ENCODE measurements at regions not wholly inside any gene's neighbourhood (a gene's known extent, or its start where the extent isn't known, plus 50 kb on each side); places are given as distances from the start of the nearest gene placed in this dataset.
"Not testable (repeated sequence)": the region's sequence is repeated elsewhere in the genome, so short reads cannot be mapped to it uniquely, and the experiment has no call there.

DNA sequence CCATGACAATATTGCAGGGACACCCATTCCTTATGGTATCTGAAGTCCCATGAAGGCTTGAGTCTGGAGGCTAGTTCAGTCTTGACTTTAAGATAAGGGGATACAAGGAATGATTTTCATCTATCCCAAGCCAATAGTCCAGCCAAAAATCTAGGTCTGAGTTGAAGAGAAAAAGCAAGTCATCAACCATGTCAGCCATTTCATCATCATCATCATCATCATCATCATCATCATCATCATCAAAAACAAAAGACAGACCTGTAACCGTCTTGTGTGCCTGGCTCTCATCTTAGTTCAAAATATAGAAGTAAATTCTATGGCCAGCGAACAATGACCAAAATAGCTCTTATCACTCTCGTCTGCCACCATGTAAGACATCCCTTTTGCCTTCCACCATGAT lies 59.5 kb upstream of the FAM90A26 start:
- not testable (repeated sequence) for DNase-seq (ENCODE audit: low read depth)

DNA sequence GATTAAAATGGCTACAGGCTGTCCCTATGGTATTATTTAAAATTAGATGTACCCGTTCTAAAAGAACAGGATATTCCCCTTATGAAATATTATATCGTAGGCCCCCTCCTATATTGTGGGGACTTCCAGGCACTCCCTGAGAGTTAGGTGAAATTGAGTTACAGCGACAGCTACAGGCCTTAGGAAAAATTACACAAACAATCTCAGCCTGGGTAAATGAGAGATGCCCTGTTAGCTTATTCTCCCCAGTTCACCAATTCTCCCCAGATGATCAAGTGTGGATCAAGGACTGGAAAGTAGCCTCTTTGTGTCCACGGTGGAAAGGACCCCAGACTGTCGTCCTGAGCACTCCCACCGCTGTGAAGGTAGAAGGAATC lies 67.1 kb upstream of the FAM90A26 start:
- DNase-seq (ENCODE audit: low read depth): not testable (repeated sequence)

DNA sequence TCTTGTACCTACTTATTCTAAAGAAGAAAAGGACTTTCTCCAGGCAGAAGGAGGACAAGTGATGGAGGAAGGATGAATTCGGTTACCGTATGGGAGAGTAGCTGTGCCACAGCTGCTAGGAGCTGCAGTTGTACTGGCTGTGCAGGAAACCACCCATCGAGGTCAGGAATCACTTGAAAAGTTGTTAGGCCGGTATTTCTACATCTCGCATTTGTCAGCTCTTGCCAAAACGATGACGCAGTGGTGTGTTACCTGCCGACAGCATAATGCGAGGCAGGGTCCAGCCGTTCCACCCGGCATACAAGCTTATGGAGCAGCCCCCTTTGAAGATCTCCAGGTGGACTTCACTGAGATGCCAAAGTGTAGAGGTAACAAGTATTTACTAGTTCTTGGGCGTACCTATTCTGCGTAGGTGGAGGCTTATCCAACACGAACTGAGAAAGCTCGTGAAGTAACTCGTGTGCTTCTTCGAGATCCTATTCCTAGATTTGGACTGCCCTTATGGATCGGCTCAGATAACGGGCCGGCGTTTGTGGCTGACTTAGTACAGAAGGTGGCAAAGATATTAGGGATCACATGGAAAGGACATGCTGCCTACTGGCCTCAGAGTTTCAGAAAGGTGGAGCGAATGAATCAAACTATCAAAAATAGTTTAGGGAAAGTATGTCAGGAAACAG lies 67.6 kb upstream of the FAM90A26 start:
- not testable (repeated sequence) for DNase-seq (ENCODE audit: low read depth)

DNA sequence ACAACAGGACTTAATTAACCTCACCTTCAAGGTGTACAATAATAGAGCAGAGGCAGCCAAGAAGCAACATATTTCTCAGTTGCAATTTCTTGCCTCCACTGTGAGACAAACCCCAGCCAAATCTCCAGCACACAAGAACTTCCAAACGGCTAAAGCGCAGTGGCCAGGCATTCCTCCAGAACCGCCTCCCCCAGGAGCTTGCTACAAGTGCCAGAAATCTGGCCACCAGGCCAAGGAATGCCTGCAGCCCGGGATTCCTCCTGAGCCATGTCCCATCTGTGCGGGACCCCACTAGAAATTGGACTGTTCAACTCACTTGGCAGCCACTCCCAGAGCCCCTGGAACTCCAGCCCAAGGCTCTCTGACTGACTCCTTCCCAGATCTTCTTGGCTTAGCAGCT lies 73.9 kb upstream of the FAM90A26 start:
- not testable (repeated sequence) for DNase-seq (ENCODE audit: low read depth)

DNA sequence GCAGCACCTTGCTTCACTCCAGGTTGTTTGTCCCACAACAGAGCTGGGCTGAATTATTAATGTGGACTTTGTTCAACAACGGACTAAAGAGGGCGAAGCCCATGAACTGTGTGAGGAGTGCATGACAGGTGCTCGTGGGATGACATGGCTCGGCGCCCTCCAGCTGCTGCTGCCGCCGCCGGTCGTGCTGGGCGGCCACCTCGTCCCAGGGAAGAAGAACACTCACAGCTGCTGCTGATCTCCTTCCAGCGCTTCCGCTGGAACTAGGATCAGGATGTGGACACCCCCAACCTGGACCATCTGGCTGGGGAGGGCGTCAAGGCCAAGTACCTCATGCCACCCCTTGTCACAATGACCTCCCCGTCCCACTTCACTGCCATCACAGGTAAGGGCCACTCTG lies 91.4 kb upstream of the FAM90A26 start:
- DNase-seq (ENCODE audit: low read depth): not testable (repeated sequence)

DNA sequence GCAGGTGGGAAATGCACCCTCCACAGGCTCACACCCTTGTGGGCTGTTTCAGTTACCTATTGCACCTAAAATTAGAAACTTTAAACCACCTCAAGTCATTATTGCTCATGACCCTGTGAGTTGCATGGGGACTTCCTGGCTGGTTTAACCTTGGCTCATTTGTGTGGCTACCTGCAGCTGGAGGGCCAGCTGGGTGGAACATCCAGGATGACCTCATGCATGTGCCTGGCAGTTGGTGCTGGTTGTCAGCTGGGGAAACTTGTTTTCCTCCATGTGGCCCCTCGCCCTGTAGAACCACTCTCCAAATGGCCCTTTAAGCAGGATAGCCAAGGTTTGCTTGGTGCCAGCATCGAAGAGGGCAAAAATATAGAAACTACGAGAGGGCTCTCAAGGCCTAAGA lies 93.2 kb upstream of the FAM90A26 start:
- not testable (repeated sequence) for DNase-seq (ENCODE audit: low read depth)

DNA sequence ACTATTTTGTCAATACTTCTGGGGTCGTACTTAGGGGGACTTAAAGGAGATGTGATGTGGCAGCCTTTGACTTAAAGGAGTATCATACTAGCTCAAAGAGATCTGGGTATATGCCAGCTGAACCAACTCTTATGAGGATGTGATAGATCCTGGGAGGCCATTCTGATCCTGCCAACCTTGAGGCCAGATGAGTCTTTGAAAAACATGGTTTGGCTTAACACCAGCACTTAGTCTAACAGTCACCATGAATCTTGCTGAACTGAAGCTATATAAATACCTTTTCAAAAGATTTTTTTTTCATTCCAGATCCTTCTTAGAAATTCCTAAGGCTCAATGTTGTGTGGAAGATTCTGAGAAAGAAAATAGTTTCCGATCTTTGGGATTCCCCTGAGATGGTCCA lies 93.7 kb upstream of the FAM90A26 start:
- not testable (repeated sequence) for DNase-seq (ENCODE audit: low read depth)

DNA sequence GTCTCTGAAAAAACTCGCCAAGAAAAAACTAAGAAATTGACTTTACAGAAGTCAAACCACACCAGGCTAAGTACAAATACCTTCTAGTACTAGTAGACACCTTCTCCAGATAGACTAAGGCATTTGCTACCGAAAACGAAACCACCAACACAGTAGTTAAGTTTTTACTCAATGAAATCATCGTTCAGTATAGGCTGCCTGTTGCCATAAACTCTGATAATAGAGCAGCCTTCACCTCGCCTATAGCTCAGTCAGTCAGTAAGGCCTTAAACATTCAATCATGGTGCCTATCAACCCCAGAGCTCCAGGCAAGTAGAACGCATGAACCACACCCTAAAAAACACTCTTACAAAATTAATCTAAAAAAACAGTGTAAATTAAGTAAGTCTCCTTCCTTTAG lies 96.8 kb upstream of the FAM90A26 start:
- DNase-seq (ENCODE audit: low read depth): not testable (repeated sequence)

DNA sequence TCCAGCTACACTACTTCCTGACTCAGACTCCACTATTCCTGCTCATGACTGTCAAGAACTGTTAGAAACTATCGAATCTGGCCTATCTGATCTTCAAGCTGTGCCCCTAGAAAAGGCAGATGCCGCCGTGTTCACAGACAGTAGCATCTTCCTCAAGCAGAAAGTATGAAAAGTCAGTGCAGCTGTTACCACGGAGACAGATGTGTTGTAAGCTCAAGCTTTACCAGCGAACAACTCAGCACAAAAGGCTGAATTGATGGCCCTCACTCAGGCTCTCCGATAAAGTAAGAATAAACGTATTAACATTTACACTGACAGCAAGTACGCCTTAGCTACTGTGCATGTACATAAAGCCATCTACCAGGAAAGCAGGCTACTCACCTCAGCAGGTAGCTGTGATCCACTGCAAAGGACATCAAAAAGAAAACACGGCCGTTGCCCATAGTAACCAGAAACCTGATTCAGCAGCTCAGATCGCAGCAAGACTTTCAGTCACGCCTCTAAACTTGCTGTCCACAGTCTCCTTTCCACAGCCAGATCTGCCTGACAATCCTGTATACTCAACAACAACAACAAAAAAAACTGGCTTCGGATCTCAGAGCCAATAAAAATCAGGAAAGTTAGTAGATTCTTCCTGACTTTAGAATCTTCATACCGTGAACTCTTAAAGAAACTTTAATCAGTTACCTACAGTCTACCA lies 97.5 kb upstream of the FAM90A26 start:
- not testable (repeated sequence) for DNase-seq (ENCODE audit: low read depth)

DNA sequence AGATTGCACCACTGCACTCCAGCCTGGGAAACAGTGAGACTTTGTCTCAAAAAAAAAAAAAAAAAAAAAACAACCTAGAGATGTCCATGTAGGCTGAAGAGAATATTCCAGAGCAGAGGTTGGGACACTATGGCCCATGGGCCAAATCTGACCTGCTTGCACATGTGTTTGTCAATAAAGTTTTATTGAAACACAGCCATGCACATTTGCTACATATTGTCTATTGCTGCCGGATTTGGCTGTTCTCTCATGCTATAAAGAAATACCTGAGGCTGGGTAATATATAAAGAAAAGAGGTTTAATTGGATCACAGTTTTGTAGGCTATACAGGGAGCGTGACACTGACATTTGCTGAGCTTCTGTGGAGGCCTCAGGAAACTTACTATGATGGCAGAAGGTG lies 102.3 kb upstream of the FAM90A26 start:
- not testable (repeated sequence) for DNase-seq (ENCODE audit: low read depth)

DNA sequence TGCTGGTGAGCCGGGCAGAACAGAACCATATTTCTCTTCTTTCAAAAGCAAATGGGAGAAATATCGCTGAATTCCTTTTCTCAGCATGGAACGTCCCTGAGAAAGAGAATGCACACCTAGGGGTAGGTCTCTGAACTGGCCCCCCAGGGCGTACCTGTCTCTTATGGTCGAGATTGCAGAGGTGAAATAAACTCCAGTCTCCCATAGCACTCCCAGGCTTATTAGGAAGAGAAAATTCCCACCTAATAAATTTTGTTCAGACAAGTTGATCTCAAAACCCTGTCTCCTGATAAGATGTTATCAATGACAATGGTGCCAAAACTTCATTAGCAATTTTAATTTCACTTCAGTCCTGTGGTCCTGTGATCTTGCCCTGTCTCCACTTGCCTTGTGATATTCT lies 106.6 kb upstream of the FAM90A26 start:
- DNase-seq (ENCODE audit: low read depth): not testable (repeated sequence)

DNA sequence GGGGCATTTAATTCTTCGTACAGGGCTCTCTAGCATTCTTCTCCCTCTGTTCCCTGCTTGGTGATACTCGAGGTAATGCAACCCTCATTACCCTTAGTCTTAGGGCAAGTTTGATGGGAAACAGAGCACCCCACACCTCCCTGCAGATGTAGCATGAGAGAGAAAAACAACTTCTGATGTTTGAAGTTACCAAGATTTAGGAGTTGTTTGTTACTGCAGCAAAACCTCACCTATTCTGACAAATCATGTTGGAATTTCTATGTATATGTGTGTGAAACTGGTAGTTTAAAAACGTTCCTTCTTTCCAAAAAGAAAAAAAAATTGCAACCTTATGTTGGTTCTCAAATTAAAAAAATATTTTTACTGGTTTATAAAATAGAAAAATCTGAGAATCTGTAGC lies 145.3 kb upstream of the FAM90A26 start:
- not testable (repeated sequence) for DNase-seq (ENCODE audit: low read depth)

DNA sequence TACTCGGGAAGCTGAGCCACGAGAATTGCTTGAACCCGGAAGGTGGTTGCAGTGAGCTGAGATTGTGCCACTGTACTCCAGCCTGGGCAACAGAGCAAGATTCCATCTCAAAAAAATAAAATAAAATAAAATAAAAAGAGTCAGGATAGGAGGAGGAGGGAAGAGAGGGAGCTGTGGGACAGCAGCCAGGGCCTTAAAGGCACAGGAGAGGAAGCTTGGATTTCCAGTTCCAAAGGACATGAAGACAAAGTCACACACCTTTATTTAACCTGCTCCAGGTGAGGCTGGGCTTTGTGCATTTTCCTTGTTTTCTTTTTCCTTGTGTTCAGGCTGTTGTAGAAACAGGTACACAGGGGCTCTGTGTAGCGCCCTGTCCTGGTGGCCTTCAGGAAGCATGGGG lies 138.2 kb upstream of the HMX1 start:
- not testable (repeated sequence) for DNase-seq (ENCODE audit: low read depth)

DNA sequence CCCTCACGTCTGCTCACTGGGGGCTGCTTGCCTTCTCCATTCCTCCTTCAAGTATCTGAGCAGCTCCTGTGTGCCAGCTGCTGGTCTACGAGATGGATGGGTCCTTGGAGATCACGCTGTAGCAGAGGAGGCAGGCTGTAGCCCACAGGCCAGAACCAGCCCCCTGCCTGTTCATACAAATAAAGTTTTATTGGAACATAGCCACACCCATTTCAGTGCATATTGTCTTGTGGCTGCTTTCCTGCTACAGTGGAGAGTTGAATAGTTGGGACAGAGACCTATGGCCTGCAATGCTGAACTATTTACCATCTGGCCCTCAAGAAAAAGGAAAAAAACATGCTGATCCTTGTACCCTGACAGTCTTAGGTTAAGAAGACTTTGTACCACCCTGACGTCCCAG lies 136.8 kb upstream of the HMX1 start:
- DNase-seq (ENCODE audit: low read depth): not testable (repeated sequence)

DNA sequence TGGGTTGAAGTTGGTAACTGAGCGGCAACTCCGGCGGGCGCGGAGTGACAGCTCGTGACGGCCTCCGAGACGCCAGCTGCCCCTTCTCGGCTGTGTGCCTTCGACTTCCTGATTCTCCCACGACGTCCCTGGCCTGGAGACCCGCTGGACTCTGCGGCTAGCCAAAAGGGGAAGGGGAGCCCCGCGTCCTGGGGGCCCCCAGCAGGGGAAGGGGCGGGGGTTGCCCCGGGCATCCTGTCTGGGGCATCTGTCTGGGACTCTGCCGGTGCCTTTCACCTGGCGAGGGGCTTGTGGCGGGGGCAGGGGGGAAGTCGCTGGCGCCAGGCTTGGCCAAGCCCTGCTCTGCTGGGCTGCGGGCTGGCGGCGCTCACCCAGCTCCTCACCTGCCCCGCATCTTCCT lies 129.5 kb upstream of the HMX1 start:
- not testable (repeated sequence) for DNase-seq (ENCODE audit: low read depth)

DNA sequence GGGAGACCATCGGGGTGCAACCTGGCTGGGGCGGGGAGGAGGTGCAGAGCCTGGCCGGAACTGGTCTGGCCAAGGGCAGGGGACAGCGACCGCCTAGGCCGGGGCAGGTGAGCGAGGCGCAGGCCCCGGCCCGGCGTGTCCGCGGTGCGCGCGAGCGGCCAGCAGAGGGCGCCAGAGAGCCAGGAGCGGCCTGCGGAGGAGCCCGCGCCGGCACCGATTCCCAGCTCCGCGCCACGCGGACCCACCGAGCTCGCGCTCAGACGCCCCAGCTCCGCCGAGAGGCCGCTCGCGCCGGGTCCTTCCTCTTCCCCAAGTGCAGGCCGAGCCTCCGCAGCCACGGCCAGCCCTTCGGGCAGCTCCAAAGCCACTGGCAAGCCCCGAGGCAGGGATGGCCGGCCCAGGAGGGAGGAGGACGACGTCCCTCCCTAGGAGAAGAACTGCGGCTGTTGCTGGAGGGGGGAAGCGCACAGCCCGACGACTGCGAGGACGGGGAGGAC lies 128.9 kb upstream of the HMX1 start:
- peak; percentile 48 for DNase-seq (ENCODE audit: low read depth)

DNA sequence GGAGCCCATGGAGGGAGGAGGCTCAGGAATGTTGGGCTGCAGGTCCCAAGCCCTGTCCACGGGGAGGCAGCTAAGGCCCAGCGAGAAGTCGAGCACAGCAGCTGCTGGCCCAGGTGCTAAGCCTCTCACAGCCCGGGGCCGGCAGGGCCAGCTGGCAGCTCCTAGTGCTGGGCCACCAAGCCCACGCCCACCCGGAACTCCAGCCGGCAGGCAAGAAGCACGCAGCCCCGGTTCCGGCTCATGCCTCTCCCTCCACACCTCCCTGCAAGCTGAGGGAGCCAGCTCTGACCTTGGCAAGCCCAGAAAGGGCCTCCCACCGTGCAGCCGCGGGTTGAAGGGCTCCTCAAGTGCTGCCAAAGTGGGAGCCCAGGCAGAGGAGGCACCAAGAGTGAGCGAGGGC lies 121.3 kb upstream of the HMX1 start:
- DNase-seq (ENCODE audit: low read depth): not testable (repeated sequence)

DNA sequence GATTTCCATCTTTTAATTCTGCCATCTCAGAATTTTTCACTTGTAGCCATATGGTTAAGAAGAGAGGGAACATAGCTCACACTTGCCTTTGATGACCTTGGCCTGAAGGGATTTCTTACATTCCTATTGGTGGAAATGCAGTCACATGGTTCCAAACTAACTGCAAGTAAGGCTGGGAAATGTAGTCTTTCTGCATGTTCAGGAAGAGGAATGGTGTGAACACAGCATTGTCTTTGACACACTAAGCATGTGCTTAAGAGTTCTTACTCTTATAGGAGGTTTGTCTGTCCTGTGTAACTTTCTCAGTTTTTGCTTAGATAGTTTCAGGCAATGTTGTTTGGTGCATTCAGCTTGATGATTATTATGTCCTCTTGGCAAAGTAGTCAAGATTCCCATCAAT lies 119.8 kb upstream of the HMX1 start:
- DNase-seq (ENCODE audit: low read depth): not testable (repeated sequence)

DNA sequence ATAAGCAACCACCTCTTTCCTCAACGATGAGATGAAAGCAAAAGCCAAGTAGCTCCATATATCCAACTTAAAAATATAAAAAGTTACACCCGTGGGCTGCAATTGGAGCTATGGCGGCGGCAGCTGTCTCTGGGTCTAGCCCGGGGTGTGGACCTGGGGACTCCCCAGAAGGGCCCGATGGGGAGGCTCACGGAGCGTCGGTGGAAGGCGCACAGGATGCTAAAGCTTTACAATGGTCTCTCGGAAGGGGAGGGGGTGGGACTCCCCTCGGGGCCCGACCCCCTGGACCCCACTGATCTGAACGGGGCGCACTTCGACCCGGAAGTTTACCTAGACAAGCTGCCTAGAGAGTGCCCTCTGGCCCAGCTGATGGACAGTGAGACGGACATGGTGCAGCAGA lies 118.7 kb upstream of the HMX1 start:
- DNase-seq (ENCODE audit: low read depth): not testable (repeated sequence)

DNA sequence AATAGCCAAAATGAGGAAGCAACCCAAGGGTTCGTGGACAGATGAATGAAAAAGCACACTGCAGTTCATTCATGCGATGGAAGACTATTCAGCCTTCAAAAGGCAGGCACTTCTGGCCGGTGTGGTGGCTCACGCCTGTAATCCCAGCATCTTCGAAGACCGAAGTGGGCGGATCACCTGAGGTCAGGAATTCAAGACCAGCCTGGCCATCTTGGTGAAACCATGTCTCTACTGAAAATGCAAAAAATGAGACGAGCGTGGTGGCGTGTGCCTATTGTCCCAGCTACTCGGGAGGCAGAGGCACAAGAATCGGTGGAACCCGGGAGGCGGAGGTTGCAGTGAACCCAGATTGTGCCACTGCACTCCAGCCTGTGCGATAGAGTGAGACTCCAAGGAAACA lies 114.1 kb upstream of the HMX1 start:
- not testable (repeated sequence) for DNase-seq (ENCODE audit: low read depth)

DNA sequence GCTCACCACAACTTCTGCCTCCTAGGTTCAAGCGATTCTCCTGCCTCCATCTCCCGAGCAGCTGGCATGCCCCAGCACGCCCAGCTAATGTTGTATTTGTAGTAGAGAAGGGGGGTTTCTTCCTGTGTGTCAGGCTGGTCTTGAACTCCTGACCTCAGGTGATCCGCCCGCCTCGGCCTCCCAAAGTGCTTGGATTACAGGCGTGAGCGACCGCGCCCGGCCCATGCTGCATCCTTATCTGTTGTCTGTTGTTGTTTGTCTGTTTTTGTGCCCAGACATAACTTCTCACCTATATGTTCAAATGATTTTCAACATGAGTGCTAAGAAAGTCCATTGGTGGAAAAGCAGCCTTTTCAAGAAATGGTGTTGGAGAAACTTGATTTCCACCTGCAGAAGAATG lies 113.0 kb upstream of the HMX1 start:
- DNase-seq (ENCODE audit: low read depth): not testable (repeated sequence)

DNA sequence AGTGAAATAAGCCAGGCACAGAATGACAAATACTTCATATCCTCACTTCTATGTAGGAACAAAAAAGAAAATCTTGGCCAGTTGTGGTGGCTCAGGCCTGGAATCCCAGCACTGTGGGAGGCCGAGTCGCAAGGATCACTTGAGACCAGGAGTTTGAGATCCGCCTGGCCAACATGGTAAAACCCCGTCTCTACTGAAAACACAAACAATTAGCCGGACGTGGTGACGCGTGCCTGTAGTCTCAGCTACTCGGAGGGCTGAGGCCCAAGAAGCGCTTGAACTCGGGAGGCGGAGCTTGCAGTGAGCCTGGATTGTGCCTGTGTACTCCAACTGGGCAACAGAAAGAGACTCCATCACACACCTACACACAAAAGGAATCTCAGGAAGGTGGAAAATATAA lies 112.3 kb upstream of the HMX1 start:
- not testable (repeated sequence) for DNase-seq (ENCODE audit: low read depth)

DNA sequence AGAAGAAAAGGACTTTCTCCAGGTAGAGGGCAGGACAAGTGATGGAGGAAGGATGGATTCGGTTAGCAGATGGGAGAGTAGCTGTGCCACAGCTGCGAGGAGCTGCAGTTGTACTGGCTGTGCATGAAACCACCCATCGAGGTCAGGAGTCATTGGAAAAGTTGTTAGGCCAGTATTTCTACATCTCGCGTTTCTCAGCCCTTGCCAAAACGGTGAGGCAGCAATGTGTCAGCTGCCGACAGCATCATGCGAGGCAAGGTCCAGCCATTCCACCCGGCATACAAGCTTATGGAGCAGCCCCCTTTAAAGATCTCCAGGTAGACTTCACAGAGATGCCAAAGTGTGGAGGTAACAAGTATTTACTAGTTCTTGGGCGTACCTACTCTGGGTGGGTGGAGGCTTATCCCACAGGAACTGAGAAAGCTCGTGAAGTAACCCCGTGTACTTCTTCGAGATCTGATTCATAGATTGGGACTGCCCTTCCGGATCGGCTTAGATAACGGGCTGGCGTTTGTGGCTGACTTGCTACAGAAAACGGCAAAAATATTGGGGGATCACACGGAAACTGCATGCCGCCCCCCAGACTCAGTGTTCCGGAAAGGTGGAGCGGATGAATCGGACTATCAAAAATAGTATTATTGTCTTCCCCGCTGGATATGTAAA lies 105.0 kb upstream of the HMX1 start:
- DNase-seq (ENCODE audit: low read depth): not testable (repeated sequence)
